ENCODE measurements at regions not wholly inside any gene's neighbourhood (a gene's known extent, or its start where the extent isn't known, plus 50 kb on each side); places are given as distances from the start of the nearest gene placed in this dataset.

DNA sequence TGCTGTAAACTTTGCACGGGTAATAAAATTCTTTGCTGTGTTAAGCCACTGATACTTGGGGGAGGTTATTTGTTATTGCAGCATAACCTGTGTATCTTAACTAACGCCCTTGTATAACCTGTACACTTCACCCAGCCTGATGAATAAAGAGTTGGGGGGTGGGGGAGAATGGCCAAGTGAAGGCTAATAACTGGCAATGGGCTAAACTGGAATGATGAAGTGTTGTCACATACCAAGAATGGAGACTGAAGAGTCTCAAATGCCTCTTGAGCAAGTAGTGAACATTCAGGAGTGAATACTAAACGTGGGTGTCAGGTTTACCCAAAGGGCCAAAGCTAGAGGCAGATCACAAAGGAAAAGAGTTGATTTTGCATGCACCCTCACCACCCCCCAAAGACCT, 169.4 kb downstream of the C1orf94 start:
- Histone ChIP-seq H3K4me1 (ENCODE audit: insufficient read depth, low read length) (no peaks in the 10 kb centered on the region), H3K9me3 (ENCODE audit: control insufficient read depth, low read depth, low read length) (no peaks in the 10 kb centered on the region), H2BK5ac (ENCODE audit: insufficient read length, low read length) (no peak overlapping the region), H2AFZ (ENCODE audit: low read length) (no peak overlapping the region), H4K5ac (ENCODE audit: insufficient read length, low read depth, low read length) (no peak overlapping the region), H2BK15ac (ENCODE audit: low read depth, low read length) (no peak overlapping the region), H2BK20ac (ENCODE audit: low read depth, low read length, poor library complexity, severe bottlenecking) (no peak overlapping the region), H3K18ac (ENCODE audit: insufficient read length, low read depth, low read length) (no peak overlapping the region), H3K4ac (ENCODE audit: low read depth, low read length) (no peak overlapping the region), H3K27ac (ENCODE audit: insufficient read length, low read depth, low read length) (no peak overlapping the region), H3T11ph (ENCODE audit: low read length) (no peak overlapping the region), H2BK12ac (ENCODE audit: insufficient read length, low read depth, low read length) (no peak overlapping the region), H3K56ac (ENCODE audit: insufficient read length, low read depth, low read length) (no peak overlapping the region), H3K79me1 (ENCODE audit: insufficient read depth, low read depth, low read length, poor library complexity, severe bottlenecking) (no peaks in the 10 kb centered on the region), H3K79me2 (ENCODE audit: insufficient read depth, low read length) (no peaks in the 10 kb centered on the region), H3K4me2 (ENCODE audit: insufficient read depth, insufficient read length, low read length) (no peak overlapping the region), H3K27me3 (ENCODE audit: insufficient read depth, low read length) (no peaks in the 10 kb centered on the region), H2AK5ac (ENCODE audit: insufficient read length, low read length) (no peak overlapping the region), H2BK120ac (ENCODE audit: low read depth, low read length, poor library complexity, severe bottlenecking) (no peak overlapping the region), H3K9ac (ENCODE audit: extremely low read depth, insufficient read length, low read length) (no peak overlapping the region), H3K23me2 (ENCODE audit: insufficient read length, low read depth, low read length, poor library complexity, severe bottlenecking) (no peaks in the 10 kb centered on the region), H4K91ac (ENCODE audit: insufficient read length, low read depth, low read length) (no peak overlapping the region), H4K20me1 (ENCODE audit: control insufficient read depth, insufficient read depth, insufficient read length) (no peaks in the 10 kb centered on the region), H4K8ac (replicated peaks; ENCODE audit: insufficient read length, low read depth, low read length) (no peak overlapping the region), H3K23ac (ENCODE audit: insufficient read length, low read depth, low read length) (no peak overlapping the region), H3K14ac (ENCODE audit: insufficient read depth, low read length) (no peak overlapping the region)
- TF ChIP-seq, protein P1, sequence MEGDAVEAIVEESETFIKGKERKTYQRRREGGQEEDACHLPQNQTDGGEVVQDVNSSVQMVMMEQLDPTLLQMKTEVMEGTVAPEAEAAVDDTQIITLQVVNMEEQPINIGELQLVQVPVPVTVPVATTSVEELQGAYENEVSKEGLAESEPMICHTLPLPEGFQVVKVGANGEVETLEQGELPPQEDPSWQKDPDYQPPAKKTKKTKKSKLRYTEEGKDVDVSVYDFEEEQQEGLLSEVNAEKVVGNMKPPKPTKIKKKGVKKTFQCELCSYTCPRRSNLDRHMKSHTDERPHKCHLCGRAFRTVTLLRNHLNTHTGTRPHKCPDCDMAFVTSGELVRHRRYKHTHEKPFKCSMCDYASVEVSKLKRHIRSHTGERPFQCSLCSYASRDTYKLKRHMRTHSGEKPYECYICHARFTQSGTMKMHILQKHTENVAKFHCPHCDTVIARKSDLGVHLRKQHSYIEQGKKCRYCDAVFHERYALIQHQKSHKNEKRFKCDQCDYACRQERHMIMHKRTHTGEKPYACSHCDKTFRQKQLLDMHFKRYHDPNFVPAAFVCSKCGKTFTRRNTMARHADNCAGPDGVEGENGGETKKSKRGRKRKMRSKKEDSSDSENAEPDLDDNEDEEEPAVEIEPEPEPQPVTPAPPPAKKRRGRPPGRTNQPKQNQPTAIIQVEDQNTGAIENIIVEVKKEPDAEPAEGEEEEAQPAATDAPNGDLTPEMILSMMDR (conservative IDR thresholded peaks at IDR 0.05): no peak
- no CpG with 5 or more reads among the region's 3 CpGs for WGBS (ENCODE audit: extremely low coverage, insufficient read length, low lambda C conversion rate)
- no peaks in the 10 kb centered on the region for H3K36me3 Mint-ChIP-seq (ENCODE audit: insufficient read depth in 1 of 3, low read depth in 3 of 3)
- peaks cover 17% of the 10 kb centered on the region for H3K27me3 Mint-ChIP-seq (ENCODE audit: low read depth)
- H3K4me1 Mint-ChIP-seq: no peaks in the 10 kb centered on the region
- H3K27ac Mint-ChIP-seq: no peak overlapping the region
- no peak for DNase-seq
- no peaks in the 10 kb centered on the region for H3K9me3 Mint-ChIP-seq
- no peak overlapping the region for H3K4me3 Mint-ChIP-seq

All from H9 (cell line).